IPS-18a (cell line): ENCODE measurements at regions not wholly inside any gene's neighbourhood (a gene's known extent, or its start where the extent isn't known, plus 50 kb on each side); places are given as distances from the start of the nearest gene placed in this dataset.

Experiments
- H3K27ac ChIP-seq: one replicate; pipeline ENCODE4 v1.5.1; 2013; ENCODE audit warnings: low read length
- H3K27me3 ChIP-seq: one replicate; pipeline ENCODE4 v1.6.1; 2013; ENCODE audit warnings: mild to moderate bottlenecking, low read length; ENCODE audit not compliant: control insufficient read depth, insufficient read depth
- H3K36me3 ChIP-seq: one replicate; pipeline ENCODE4 v1.6.1; 2013; ENCODE audit warnings: low read depth, low read length; ENCODE audit not compliant: control insufficient read depth
- H3K4me1 ChIP-seq: one replicate; pipeline ENCODE4 v1.6.1; 2013; ENCODE audit warnings: low read depth, low read length; ENCODE audit not compliant: control insufficient read depth
- H3K4me3 ChIP-seq: one replicate; pipeline ENCODE4 v1.5.1; 2013; ENCODE audit warnings: low read length
- H3K9ac ChIP-seq: one replicate; pipeline ENCODE4 v1.6.1; 2013; ENCODE audit warnings: mild to moderate bottlenecking, low read length, moderate library complexity
- H3K9me3 ChIP-seq: one replicate; pipeline ENCODE4 v1.6.1; 2013; ENCODE audit warnings: low read depth, low read length; ENCODE audit not compliant: control insufficient read depth

GRCh38 chr17:73772107-73772705 is 128.0 kb upstream of the SDK2 start:
- Histone ChIP-seq H3K27ac (no peak overlapping the region), H3K9ac (no peak overlapping the region), H3K4me3 (no peak overlapping the region), H3K4me1 (no peaks in the 10 kb centered on the region), H3K9me3 (no peaks in the 10 kb centered on the region), H3K36me3 (no peaks in the 10 kb centered on the region), H3K27me3 (no peaks in the 10 kb centered on the region)

GRCh38 chr17:73773702-73774101 is 129.5 kb upstream of the SDK2 start:
- Histone ChIP-seq H3K9me3 (no peaks in the 10 kb centered on the region), H3K27me3 (no peaks in the 10 kb centered on the region)

GRCh38 chr17:73774852-73775251 is 130.6 kb upstream of the SDK2 start:
- Histone ChIP-seq H3K36me3 (no peaks in the 10 kb centered on the region), H3K27me3 (no peaks in the 10 kb centered on the region), H3K4me1 (no peaks in the 10 kb centered on the region), H3K9ac (no peak overlapping the region), H3K27ac (no peak overlapping the region), H3K9me3 (no peaks in the 10 kb centered on the region), H3K4me3 (no peak overlapping the region)

More at GRCh38 chr17:73773702-73774101, 129.5 kb upstream of the SDK2 start:
- no peaks in the 10 kb centered on the region for H3K4me1 ChIP-seq
- no peak overlapping the region for H3K27ac ChIP-seq
- no peaks in the 10 kb centered on the region for H3K36me3 ChIP-seq
- no peak overlapping the region for H3K4me3 ChIP-seq
- H3K9ac ChIP-seq, result no peak overlapping the region

GRCh38 chr17:73776351-73777130 is 132.3 kb upstream of the SDK2 start:
- H3K4me1 ChIP-seq, result no peaks in the 10 kb centered on the region
- H3K27me3 ChIP-seq, result no peaks in the 10 kb centered on the region
- no peak overlapping the region for H3K4me3 ChIP-seq
- H3K9ac ChIP-seq, result no peak overlapping the region
- H3K36me3 ChIP-seq, result no peaks in the 10 kb centered on the region
- H3K9me3 ChIP-seq, result no peaks in the 10 kb centered on the region
- no peak overlapping the region for H3K27ac ChIP-seq

GRCh38 chr17:73777131-73777449 is 132.8 kb upstream of the SDK2 start:
- Histone ChIP-seq H3K27me3 (no peaks in the 10 kb centered on the region), H3K9ac (no peak overlapping the region), H3K4me1 (no peaks in the 10 kb centered on the region), H3K4me3 (no peak overlapping the region), H3K36me3 (no peaks in the 10 kb centered on the region), H3K9me3 (no peaks in the 10 kb centered on the region), H3K27ac (no peak overlapping the region)

- Histone ChIP-seq H3K27me3 (no peaks in the 10 kb centered on the region), H3K36me3 (no peaks in the 10 kb centered on the region), H3K4me3 (no peak overlapping the region), H3K9ac (no peak overlapping the region), H3K4me1 (peaks cover 22% of the 10 kb centered on the region), H3K27ac (no peak overlapping the region), H3K9me3 (no peaks in the 10 kb centered on the region)
Measured at GRCh38 chr17:73782231-73782630, 138.0 kb upstream of the SDK2 start.

GRCh38 chr17:73782641-73783381 is 138.6 kb upstream of the SDK2 start:
- H3K9ac ChIP-seq, result no peak overlapping the region
- H3K27me3 ChIP-seq, result no peaks in the 10 kb centered on the region
- no peak overlapping the region for H3K27ac ChIP-seq
- H3K9me3 ChIP-seq, result no peaks in the 10 kb centered on the region
- H3K36me3 ChIP-seq, result no peaks in the 10 kb centered on the region
- peaks cover 28% of the 10 kb centered on the region for H3K4me1 ChIP-seq
- no peak overlapping the region for H3K4me3 ChIP-seq

GRCh38 chr17:73783382-73783766 is 139.1 kb upstream of the SDK2 start:
- Histone ChIP-seq H3K36me3 (no peaks in the 10 kb centered on the region), H3K27me3 (no peaks in the 10 kb centered on the region), H3K27ac (no peak overlapping the region), H3K9me3 (no peaks in the 10 kb centered on the region), H3K4me3 (no peak overlapping the region), H3K9ac (no peak overlapping the region), H3K4me1 (peaks cover 33% of the 10 kb centered on the region)

GRCh38 chr17:73783945-73784603 is 139.8 kb upstream of the SDK2 start:
- Histone ChIP-seq H3K4me1 (peaks cover 33% of the 10 kb centered on the region), H3K9ac (no peak overlapping the region), H3K27me3 (no peaks in the 10 kb centered on the region), H3K9me3 (no peaks in the 10 kb centered on the region), H3K4me3 (no peak overlapping the region), H3K36me3 (no peaks in the 10 kb centered on the region), H3K27ac (no peak overlapping the region)

GRCh38 chr17:73785496-73785895 is 141.3 kb upstream of the SDK2 start:
- no peaks in the 10 kb centered on the region for H3K9me3 ChIP-seq
- H3K27ac ChIP-seq, result no peak overlapping the region
- H3K4me1 ChIP-seq, result peaks cover 33% of the 10 kb centered on the region
- H3K9ac ChIP-seq, result no peak overlapping the region
- H3K36me3 ChIP-seq, result no peaks in the 10 kb centered on the region
- no peak overlapping the region for H3K4me3 ChIP-seq
- H3K27me3 ChIP-seq, result no peaks in the 10 kb centered on the region

GRCh38 chr17:73785958-73786743 is 141.9 kb upstream of the SDK2 start:
- H3K4me3 ChIP-seq, result no peak overlapping the region
- no peaks in the 10 kb centered on the region for H3K36me3 ChIP-seq
- no peak overlapping the region for H3K9ac ChIP-seq
- no peaks in the 10 kb centered on the region for H3K9me3 ChIP-seq
- H3K27ac ChIP-seq, result no peak overlapping the region
- no peaks in the 10 kb centered on the region for H3K27me3 ChIP-seq
- H3K4me1 ChIP-seq, result peaks cover 33% of the 10 kb centered on the region
